A549 (cell line): ENCODE measurements at regions not wholly inside any gene's neighbourhood (a gene's known extent, or its start where the extent isn't known, plus 50 kb on each side); places are given as distances from the start of the nearest gene placed in this dataset.
A peak's percentile ranks its signal among the peaks of the same experiment; 100 is the strongest.

Source experiments
- ATAC-seq, 2 experiments: fragments of 200-7000 bp in 1 of 2; fragments of >200 bp in 1 of 2; cut with Nextera tagmentation in 1 of 2; cut with Tn5 transposase in 1 of 2; 3 replicates each; pipeline versions ENCODE4 v1.8.0 to v1.9.1; 2018 to 2020; ENCODE audit warnings: mild to moderate bottlenecking in 1 of 2, moderate library complexity in 1 of 2
- CTCF ChIA-PET: fragments of 300-600 bp; sonication (Branson Sonifier 250); formaldehyde crosslinking; extraction: SDS; loops from one replicate; lab custom pipeline; 2021; ENCODE audit warnings: antibody characterized with exemption, inconsistent platforms; lab: Yijun Ruan, JAX
- POLR2A ChIA-PET: fragments of 350-600 bp; formaldehyde crosslinking; extraction: SDS; loops from one replicate; lab custom pipeline; 2021; ENCODE audit warnings: antibody characterized with exemption, inconsistent platforms; lab: Yijun Ruan, JAX
- DNase-seq, 2 experiments: peaks; one replicate each; pipeline versions ENCODE4 v3.0.0 to v3.0.0-alpha.2; 2011 to 2016; ENCODE audit warnings: low read depth in 1 of 2, low spot score in 1 of 2
- FAIRE-seq: peaks from 2 replicates; lab custom pipeline; 2011; peaks lifted over from hg19 to GRCh38; lab: Jason Lieb, UNC
- H3K27ac ChIP-seq, 2 experiments: fragments of >200 bp; sonication (Bioruptor Twin); formaldehyde crosslinking; 3 replicates each; pipeline ENCODE4 v1.5.1; 2016 to 2017
- H3K4me1 ChIP-seq: fragments of >200 bp; sonication (Bioruptor Twin); formaldehyde crosslinking; 3 replicates; pipeline ENCODE4 v1.6.1; 2016
- H3K4me2 ChIP-seq: fragments of >200 bp; sonication (Bioruptor Twin); formaldehyde crosslinking; 3 replicates; pipeline ENCODE4 v1.6.1; 2016
- H3K4me3 ChIP-seq: fragments of >200 bp; sonication (Bioruptor Twin); formaldehyde crosslinking; 3 replicates; pipeline ENCODE4 v1.5.1; 2016
- H3K9me3 ChIP-seq: fragments of >200 bp; sonication (Bioruptor Twin); formaldehyde crosslinking; 3 replicates; pipeline ENCODE4 v1.6.1; 2016
- CBX8 ChIP-seq: fragments of 200-600 bp; sonication (generic); IDR thresholded peaks from 2 replicates; pipeline ENCODE4 v1.6.1; 2016
- EHF ChIP-seq: fragments of 250-450 bp; sonication (Bioruptor Pico); IDR thresholded peaks from 2 replicates; pipeline ENCODE4 v1.5.0; 2020; ENCODE audit warnings: mild to moderate bottlenecking
- FOSL2 ChIP-seq, 2 experiments: fragments of 450-650 bp in 1 of 2; fragments of >200 bp in 1 of 2; sonication (Bioruptor Twin) in 1 of 2; formaldehyde crosslinking; IDR thresholded peaks; 2 replicates each; pipeline versions ENCODE4 v1.5.0 to v1.6.1; 2016 to 2020; ENCODE audit warnings: mild to moderate bottlenecking in 1 of 2, moderate library complexity in 1 of 2
- FOXS1 ChIP-seq: fragments of 250-450 bp; sonication (Bioruptor Pico); IDR thresholded peaks from 2 replicates; pipeline ENCODE4 v1.5.0; 2020; ENCODE audit warnings: mild to moderate bottlenecking, moderate library complexity
- HOXB13 ChIP-seq: fragments of 250-450 bp; sonication (Bioruptor Pico); IDR thresholded peaks from 2 replicates; pipeline ENCODE4 v1.5.0; 2020; ENCODE audit warnings: low read depth, mild to moderate bottlenecking, moderate library complexity
- JUN ChIP-seq, 2 experiments: fragments of >200 bp; sonication (Bioruptor Twin); formaldehyde crosslinking; IDR thresholded peaks; 2 replicates in 1 of 2; 3 replicates in 1 of 2; pipeline ENCODE4 v1.6.1; 2016 to 2017
- KDM5A ChIP-seq: fragments of 200-600 bp; sonication (generic); IDR thresholded peaks from 2 replicates; pipeline ENCODE4 v1.6.1; 2016; ENCODE audit warnings: antibody characterized with exemption, mild to moderate bottlenecking
- MAZ ChIP-seq: fragments of 150-350 bp; IDR thresholded peaks from 2 replicates; pipeline ENCODE4 v1.6.1; 2014; ENCODE audit warnings: antibody characterized with exemption, low read depth, low read length, borderline replicate concordance
- RNF2 ChIP-seq: fragments of 200-600 bp; sonication (generic); IDR thresholded peaks from 2 replicates; pipeline ENCODE4 v1.6.1; 2016; ENCODE audit warnings: low read depth, mild to moderate bottlenecking, antibody characterized with exemption, moderate library complexity, borderline replicate concordance
- TP53 ChIP-seq: fragments of 250-450 bp; sonication (Bioruptor Pico); IDR thresholded peaks from 2 replicates; pipeline ENCODE4 v1.5.0; 2021; ENCODE audit warnings: mild to moderate bottlenecking, moderate library complexity
- ZC3H11A ChIP-seq: fragments of 450-650 bp; IDR thresholded peaks from 2 replicates; pipeline ENCODE4 v1.6.1; 2014; ENCODE audit warnings: antibody characterized with exemption, mild to moderate bottlenecking
- ZSCAN20 ChIP-seq: fragments of 250-450 bp; sonication (Bioruptor Pico); IDR thresholded peaks from 2 replicates; pipeline ENCODE4 v1.8.0; 2022; ENCODE audit warnings: mild to moderate bottlenecking, moderate library complexity
- WGBS: methylation state at CpG from one replicate; pipeline ENCODE4 v1.1.6; 2017; ENCODE audit errors: missing lambda C conversion rate; 5-methylcytosine and 5-hydroxymethylcytosine counted together
- TF ChIP-seq, protein P1 (sequence below): IDR thresholded peaks from 2 replicates; pipeline ENCODE4 v1.6.1; 2012
- TF ChIP-seq, protein P2 (sequence below): fragments of 150-350 bp; IDR thresholded peaks from 2 replicates; pipeline ENCODE4 v1.6.1; 2014; ENCODE audit warnings: low read depth, mild to moderate bottlenecking, low read length
- TF ChIP-seq, protein P3 (sequence below): IDR thresholded peaks from 2 replicates; pipeline ENCODE4 v1.6.1; 2012; ENCODE audit warnings: low read depth, borderline replicate concordance
- TF ChIP-seq, protein P4 (sequence below): fragments of >200 bp; sonication (Bioruptor Twin); formaldehyde crosslinking; IDR thresholded peaks from 3 replicates; pipeline ENCODE4 v1.5.1; 2016
- TF ChIP-seq, protein P5 (sequence below): fragments of 250-450 bp; sonication (Bioruptor Pico); IDR thresholded peaks from 2 replicates; pipeline ENCODE4 v1.5.0; 2020; ENCODE audit warnings: low read depth, mild to moderate bottlenecking, moderate library complexity

DNA sequence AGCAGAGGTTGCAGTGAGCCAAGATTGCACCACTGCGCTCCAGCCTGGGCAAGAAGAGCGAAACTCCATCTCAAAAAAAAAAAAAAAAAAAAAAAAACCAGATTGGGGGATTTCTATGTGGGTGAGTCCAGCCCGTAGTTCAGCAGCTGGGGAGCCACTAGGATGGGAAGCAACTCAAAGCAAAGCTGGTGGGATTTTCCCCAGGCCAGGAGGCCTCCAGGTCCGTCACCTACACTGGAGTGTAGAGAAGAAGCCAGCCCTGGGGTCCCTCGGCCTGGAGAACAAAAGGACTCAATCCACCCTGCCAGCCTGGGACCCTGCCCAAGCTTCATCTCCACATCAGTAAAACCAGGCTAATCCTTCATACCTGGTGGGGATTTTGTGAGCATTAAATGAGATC, 121.3 kb upstream of the CACNA1A start:
- ATAC-seq (no peak), DNase-seq (no peak)
- Histone ChIP-seq H3K4me3 (no peak overlapping the region), H3K4me2 (no peak overlapping the region), H3K9me3 (0 out of 3 replicates have a peak, but pooled peaks cover 3% of the 10 kb centered on the region)
- WGBS = 42% methylated on average over 5 of the region's 5 CpGs
- POLR2A ChIA-PET = no interaction called here
- TF ChIP-seq TP53 (CRISPR knock-in tag) = no peak
- TF ChIP-seq CBX8 = no peak
- TF ChIP-seq HOXB13 (CRISPR knock-in tag) = no peak
- TF ChIP-seq EHF (CRISPR knock-in tag) = no peak
- TF ChIP-seq, protein P1, sequence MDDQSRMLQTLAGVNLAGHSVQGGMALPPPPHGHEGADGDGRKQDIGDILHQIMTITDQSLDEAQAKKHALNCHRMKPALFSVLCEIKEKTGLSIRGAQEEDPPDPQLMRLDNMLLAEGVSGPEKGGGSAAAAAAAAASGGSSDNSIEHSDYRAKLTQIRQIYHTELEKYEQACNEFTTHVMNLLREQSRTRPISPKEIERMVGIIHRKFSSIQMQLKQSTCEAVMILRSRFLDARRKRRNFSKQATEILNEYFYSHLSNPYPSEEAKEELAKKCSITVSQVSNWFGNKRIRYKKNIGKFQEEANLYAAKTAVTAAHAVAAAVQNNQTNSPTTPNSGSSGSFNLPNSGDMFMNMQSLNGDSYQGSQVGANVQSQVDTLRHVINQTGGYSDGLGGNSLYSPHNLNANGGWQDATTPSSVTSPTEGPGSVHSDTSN = no peak
- TF ChIP-seq JUN (IDR thresholded peaks at IDR 0.05) = no peak
- TF ChIP-seq FOXS1 (CRISPR knock-in tag) = no peak
- TF ChIP-seq, all 56 proteins: peak for 0
- no peak overlapping the region for H3K27ac ChIP-seq
- peaks cover 4% of the 10 kb centered on the region; the same call in 2 of the 3 replicates for H3K4me1 ChIP-seq
- no peak for FAIRE-seq
- CTCF ChIA-PET = interaction anchor here (0.6 to 1.2 kb wide), 2 partner anchors 10 to 91 kb away, joined by 3 read pairs; no protein-coding TSS in a partner anchor

DNA sequence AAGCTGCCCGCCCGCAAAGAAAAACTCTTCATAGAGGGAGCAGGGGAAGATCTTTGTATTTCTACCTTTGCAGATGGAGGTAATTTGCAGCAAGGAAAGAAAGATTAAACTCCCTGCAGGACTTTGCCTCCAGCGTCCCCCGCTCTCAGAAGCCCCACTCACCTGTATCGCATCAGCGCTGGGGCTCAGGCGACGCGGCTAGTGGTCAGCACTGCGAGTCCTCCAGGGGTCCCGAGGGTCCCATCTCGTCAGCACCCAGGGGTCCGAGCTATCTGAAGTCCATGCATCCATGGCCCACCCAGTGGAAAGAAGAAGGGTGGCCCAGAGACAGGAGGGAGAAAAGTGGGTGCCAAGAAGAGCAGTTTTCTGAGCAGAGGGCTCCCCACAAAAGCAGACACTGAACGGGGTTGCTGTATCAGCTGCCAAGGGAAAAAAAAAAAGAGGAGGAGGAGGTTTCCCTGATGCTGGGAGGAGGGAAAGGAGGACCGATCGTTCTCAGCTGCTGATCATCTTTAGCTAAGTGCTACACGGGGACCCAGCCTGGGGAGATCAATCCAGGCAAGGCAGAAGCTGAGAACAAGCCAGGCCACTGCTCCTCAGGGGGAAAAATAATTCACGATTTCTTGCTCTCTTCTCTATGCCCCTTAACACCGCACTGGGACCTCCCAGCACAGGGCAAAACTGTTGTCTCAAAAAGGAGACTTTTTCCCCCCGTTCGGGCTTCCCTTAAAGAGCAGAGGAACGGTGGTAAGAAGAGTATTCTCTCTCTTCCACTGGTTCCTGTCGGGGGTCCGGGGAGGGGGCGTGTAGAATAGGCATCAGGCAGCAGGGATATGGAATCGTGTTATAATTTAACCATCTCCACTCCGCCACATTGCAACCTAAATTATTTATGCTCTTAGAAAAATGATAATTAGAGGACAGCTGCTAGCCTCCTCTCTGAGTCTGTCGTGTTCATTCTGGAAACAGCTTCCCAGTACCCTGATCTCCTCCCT, 117.7 kb upstream of the CACNA1A start:
- peaks cover 14% of the 10 kb centered on the region; the same call in 2 of the 3 replicates for H3K4me1 ChIP-seq
- H3K4me2 ChIP-seq = no peak overlapping the region
- H3K9me3 ChIP-seq = no peaks in the 10 kb centered on the region
- 42% methylated on average over 27 of the region's 28 CpGs for WGBS
- ATAC-seq (no peak), FAIRE-seq (no peak), DNase-seq (no peak)
- ChIA-PET POLR2A (no interaction called here), CTCF (interaction anchor here (0.6 kb wide), 1 partner anchor 346 kb away, joined by 3 read pairs; no protein-coding TSS in a partner anchor)
- no peak overlapping the region for H3K4me3 ChIP-seq
- H3K27ac ChIP-seq = 0 out of 6 replicates have a peak overlapping the region, but pooled peaks of 1 of the 2 experiments have one; percentile 35
- TF ChIP-seq MAZ (no peak), FOSL2 (IDR thresholded peaks at IDR 0.05) (no peak), FOSL2 (CRISPR knock-in tag; IDR thresholded peaks at IDR 0.05) (no peak), ZSCAN20 (CRISPR knock-in tag) (no peak), TP53 (CRISPR knock-in tag) (no peak), HOXB13 (CRISPR knock-in tag) (no peak), KDM5A (no peak), ZC3H11A (no peak), RNF2 (no peak)
- TF ChIP-seq, protein P2, sequence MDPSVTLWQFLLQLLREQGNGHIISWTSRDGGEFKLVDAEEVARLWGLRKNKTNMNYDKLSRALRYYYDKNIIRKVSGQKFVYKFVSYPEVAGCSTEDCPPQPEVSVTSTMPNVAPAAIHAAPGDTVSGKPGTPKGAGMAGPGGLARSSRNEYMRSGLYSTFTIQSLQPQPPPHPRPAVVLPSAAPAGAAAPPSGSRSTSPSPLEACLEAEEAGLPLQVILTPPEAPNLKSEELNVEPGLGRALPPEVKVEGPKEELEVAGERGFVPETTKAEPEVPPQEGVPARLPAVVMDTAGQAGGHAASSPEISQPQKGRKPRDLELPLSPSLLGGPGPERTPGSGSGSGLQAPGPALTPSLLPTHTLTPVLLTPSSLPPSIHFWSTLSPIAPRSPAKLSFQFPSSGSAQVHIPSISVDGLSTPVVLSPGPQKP = no peak
- TF ChIP-seq, protein P3, sequence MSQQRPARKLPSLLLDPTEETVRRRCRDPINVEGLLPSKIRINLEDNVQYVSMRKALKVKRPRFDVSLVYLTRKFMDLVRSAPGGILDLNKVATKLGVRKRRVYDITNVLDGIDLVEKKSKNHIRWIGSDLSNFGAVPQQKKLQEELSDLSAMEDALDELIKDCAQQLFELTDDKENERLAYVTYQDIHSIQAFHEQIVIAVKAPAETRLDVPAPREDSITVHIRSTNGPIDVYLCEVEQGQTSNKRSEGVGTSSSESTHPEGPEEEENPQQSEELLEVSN = no peak
- TF ChIP-seq, protein P4, sequence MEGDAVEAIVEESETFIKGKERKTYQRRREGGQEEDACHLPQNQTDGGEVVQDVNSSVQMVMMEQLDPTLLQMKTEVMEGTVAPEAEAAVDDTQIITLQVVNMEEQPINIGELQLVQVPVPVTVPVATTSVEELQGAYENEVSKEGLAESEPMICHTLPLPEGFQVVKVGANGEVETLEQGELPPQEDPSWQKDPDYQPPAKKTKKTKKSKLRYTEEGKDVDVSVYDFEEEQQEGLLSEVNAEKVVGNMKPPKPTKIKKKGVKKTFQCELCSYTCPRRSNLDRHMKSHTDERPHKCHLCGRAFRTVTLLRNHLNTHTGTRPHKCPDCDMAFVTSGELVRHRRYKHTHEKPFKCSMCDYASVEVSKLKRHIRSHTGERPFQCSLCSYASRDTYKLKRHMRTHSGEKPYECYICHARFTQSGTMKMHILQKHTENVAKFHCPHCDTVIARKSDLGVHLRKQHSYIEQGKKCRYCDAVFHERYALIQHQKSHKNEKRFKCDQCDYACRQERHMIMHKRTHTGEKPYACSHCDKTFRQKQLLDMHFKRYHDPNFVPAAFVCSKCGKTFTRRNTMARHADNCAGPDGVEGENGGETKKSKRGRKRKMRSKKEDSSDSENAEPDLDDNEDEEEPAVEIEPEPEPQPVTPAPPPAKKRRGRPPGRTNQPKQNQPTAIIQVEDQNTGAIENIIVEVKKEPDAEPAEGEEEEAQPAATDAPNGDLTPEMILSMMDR = no peak
- TF ChIP-seq, protein P5, sequence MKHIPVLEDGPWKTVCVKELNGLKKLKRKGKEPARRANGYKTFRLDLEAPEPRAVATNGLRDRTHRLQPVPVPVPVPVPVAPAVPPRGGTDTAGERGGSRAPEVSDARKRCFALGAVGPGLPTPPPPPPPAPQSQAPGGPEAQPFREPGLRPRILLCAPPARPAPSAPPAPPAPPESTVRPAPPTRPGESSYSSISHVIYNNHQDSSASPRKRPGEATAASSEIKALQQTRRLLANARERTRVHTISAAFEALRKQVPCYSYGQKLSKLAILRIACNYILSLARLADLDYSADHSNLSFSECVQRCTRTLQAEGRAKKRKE = no peak
